Skin epidermis (tissue), 12 donors: ENCODE measurements at regions not wholly inside any gene's neighbourhood (a gene's known extent, or its start where the extent isn't known, plus 50 kb on each side); places are given as distances from the start of the nearest gene placed in this dataset.
"Not testable (repeated sequence)": the region's sequence is repeated elsewhere in the genome, so short reads cannot be mapped to it uniquely, and the experiment has no call there.

Experiments
- H3K27ac ChIP-seq, 21 experiments: fragments of 200-600 bp; sonication (generic) in 11 of 21; one replicate each; pipeline ENCODE4 v1.5.0; 2020; ENCODE audit warnings: mild to moderate bottlenecking in 3 of 21, inconsistent platforms in 2 of 21, moderate library complexity in 2 of 21
- H3K4me3 ChIP-seq, 7 experiments: fragments of 200-600 bp; sonication (generic) in 2 of 7; one replicate each; pipeline ENCODE4 v1.5.0; 2020; ENCODE audit warnings: inconsistent platforms in 2 of 7, mild to moderate bottlenecking in 2 of 7, moderate library complexity in 1 of 7

- Histone ChIP-seq H3K27ac (no peak overlapping the region), H3K4me3 (no peak overlapping the region)
Observed at GRCh38 chr5:100691548-100691947, 156.4 kb downstream of the FAM174A start.

- Histone ChIP-seq H3K27ac (no peak overlapping the region), H3K4me3 (no peak overlapping the region)
Observed at GRCh38 chr5:100693481-100693880, 158.3 kb downstream of the FAM174A start.

- no peak overlapping the region for H3K4me3 ChIP-seq
- H3K27ac ChIP-seq, result no peak overlapping the region
Observed at GRCh38 chr5:100694100-100694499, 158.9 kb downstream of the FAM174A start.

GRCh38 chr5:100697970-100698369 is 162.8 kb downstream of the FAM174A start:
- H3K4me3 ChIP-seq, result no peak overlapping the region
- H3K27ac ChIP-seq, result no peak overlapping the region

- no peak overlapping the region for H3K4me3 ChIP-seq
- H3K27ac ChIP-seq, result no peak overlapping the region
Observed at GRCh38 chr5:100706776-100707175, 171.6 kb downstream of the FAM174A start.

GRCh38 chr5:100708645-100709171 is 173.5 kb downstream of the FAM174A start:
- Histone ChIP-seq H3K4me3 (no peak overlapping the region), H3K27ac (no peak overlapping the region)

- H3K27ac ChIP-seq, result no peak overlapping the region
- H3K4me3 ChIP-seq, result no peak overlapping the region
Observed at GRCh38 chr5:100709771-100710170, 174.6 kb downstream of the FAM174A start.

GRCh38 chr5:100714780-100715179 is 179.6 kb downstream of the FAM174A start:
- H3K27ac ChIP-seq, H3K4me3 ChIP-seq: not testable (repeated sequence)

GRCh38 chr5:100722657-100723056 is 180.4 kb downstream of the ST8SIA4 start:
- Histone ChIP-seq H3K4me3 (no peak overlapping the region), H3K27ac (no peak overlapping the region)

- Histone ChIP-seq H3K27ac (no peak overlapping the region), H3K4me3 (no peak overlapping the region)
Observed at GRCh38 chr5:100723229-100723628, 179.9 kb downstream of the ST8SIA4 start.

GRCh38 chr5:100726116-100726515 is 177.0 kb downstream of the ST8SIA4 start:
- Histone ChIP-seq H3K27ac (no peak overlapping the region), H3K4me3 (no peak overlapping the region)

GRCh38 chr5:100731768-100732167 is 171.3 kb downstream of the ST8SIA4 start:
- Histone ChIP-seq H3K27ac (no peak overlapping the region), H3K4me3 (no peak overlapping the region)

- Histone ChIP-seq H3K27ac (no peak overlapping the region), H3K4me3 (no peak overlapping the region)
Observed at GRCh38 chr5:100746730-100747129, 156.4 kb downstream of the ST8SIA4 start.

- Histone ChIP-seq H3K4me3 (no peak overlapping the region), H3K27ac (no peak overlapping the region)
Observed at GRCh38 chr5:100749771-100750284, 153.3 kb downstream of the ST8SIA4 start.

- Histone ChIP-seq H3K4me3 (no peak overlapping the region), H3K27ac (no peak overlapping the region)
Observed at GRCh38 chr5:100755435-100755834, 147.6 kb downstream of the ST8SIA4 start.
